ENCODE measurements at regions not wholly inside any gene's neighbourhood (a gene's known extent, or its start where the extent isn't known, plus 50 kb on each side); places are given as distances from the start of the nearest gene placed in this dataset.

GRCh38 chr17:33494151-33494550 lies 201.1 kb upstream of the ASIC2 start:
- Histone ChIP-seq H3K4me3 (no peak overlapping the region), H3K36me3 (no peaks in the 10 kb centered on the region), H3K4me1 (no peaks in the 10 kb centered on the region), H3K27me3 (no peaks in the 10 kb centered on the region), H3K9me3 (no peaks in the 10 kb centered on the region), H3K27ac (no peak overlapping the region)
- TF ChIP-seq EP300 (IDR thresholded peaks at IDR 0.05): no peak
- no peak for TF ChIP-seq POLR2A (IDR thresholded peaks at IDR 0.05)
- TF ChIP-seq, protein P1, sequence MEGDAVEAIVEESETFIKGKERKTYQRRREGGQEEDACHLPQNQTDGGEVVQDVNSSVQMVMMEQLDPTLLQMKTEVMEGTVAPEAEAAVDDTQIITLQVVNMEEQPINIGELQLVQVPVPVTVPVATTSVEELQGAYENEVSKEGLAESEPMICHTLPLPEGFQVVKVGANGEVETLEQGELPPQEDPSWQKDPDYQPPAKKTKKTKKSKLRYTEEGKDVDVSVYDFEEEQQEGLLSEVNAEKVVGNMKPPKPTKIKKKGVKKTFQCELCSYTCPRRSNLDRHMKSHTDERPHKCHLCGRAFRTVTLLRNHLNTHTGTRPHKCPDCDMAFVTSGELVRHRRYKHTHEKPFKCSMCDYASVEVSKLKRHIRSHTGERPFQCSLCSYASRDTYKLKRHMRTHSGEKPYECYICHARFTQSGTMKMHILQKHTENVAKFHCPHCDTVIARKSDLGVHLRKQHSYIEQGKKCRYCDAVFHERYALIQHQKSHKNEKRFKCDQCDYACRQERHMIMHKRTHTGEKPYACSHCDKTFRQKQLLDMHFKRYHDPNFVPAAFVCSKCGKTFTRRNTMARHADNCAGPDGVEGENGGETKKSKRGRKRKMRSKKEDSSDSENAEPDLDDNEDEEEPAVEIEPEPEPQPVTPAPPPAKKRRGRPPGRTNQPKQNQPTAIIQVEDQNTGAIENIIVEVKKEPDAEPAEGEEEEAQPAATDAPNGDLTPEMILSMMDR (IDR thresholded peaks at IDR 0.05): no peak
- WGBS, 2 donors: 67 to 71% methylated on average over 4 of the region's 4 CpGs
- DNase-seq (ENCODE audit: low spot score in 2 of 2): no peak

GRCh38 chr17:33497623-33498022 lies 204.5 kb upstream of the ASIC2 start:
- no peaks in the 10 kb centered on the region for H3K9me3 ChIP-seq
- H3K4me3 ChIP-seq: no peak overlapping the region
- H3K27ac ChIP-seq: no peak overlapping the region
- 51 to 61% methylated on average over 3 of the region's 3 CpGs for WGBS, 2 donors
- H3K36me3 ChIP-seq: no peaks in the 10 kb centered on the region
- DNase-seq (ENCODE audit: low spot score in 2 of 2): no peak
- H3K27me3 ChIP-seq: no peaks in the 10 kb centered on the region
- no peak for TF ChIP-seq EP300 (IDR thresholded peaks at IDR 0.05)
- TF ChIP-seq, protein P1 (IDR thresholded peaks at IDR 0.05): no peak
- TF ChIP-seq POLR2A (IDR thresholded peaks at IDR 0.05): no peak
- no peaks in the 10 kb centered on the region for H3K4me1 ChIP-seq

GRCh38 chr17:33498069-33498468 lies 205.0 kb upstream of the ASIC2 start:
- Histone ChIP-seq H3K9me3 (no peaks in the 10 kb centered on the region), H3K36me3 (no peaks in the 10 kb centered on the region), H3K27ac (no peak overlapping the region), H3K4me3 (no peak overlapping the region), H3K4me1 (no peaks in the 10 kb centered on the region), H3K27me3 (no peaks in the 10 kb centered on the region)
- TF ChIP-seq EP300 (IDR thresholded peaks at IDR 0.05) (no peak), POLR2A (IDR thresholded peaks at IDR 0.05) (no peak)
- TF ChIP-seq, protein P1 (IDR thresholded peaks at IDR 0.05): no peak
- no peak for DNase-seq (ENCODE audit: low spot score in 2 of 2)
- WGBS, 2 donors: 43 to 52% methylated on average over 6 of the region's 6 CpGs

DNA sequence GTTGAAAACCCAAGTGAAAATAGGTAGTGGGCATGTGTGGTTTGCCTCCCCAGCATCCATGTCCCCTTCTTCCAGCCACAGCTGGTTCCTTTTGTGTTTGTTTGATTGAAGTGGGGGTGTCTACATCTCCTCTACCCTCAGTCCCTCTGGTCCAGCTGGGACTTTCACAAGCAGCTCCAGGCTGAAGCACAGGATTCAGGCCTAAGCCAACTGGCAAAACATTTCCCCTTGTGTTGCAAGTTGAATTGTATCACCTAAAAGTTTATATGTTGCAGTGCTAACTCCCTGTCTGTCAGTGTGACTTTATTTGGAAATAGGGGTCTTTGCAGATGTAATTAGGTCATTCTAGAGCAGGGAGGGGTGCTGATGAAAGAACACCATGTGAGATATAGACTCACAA lies 205.9 kb upstream of the ASIC2 start:
- Histone ChIP-seq H3K9me3 (no peaks in the 10 kb centered on the region), H3K4me1 (no peaks in the 10 kb centered on the region), H3K4me3 (no peak overlapping the region), H3K27ac (no peak overlapping the region), H3K27me3 (no peaks in the 10 kb centered on the region), H3K36me3 (no peaks in the 10 kb centered on the region)
- DNase-seq (ENCODE audit: low spot score in 2 of 2): no peak
- no peak for TF ChIP-seq EP300 (IDR thresholded peaks at IDR 0.05)
- no peak for TF ChIP-seq POLR2A (IDR thresholded peaks at IDR 0.05)
- TF ChIP-seq, protein P1 (IDR thresholded peaks at IDR 0.05): no peak

DNA sequence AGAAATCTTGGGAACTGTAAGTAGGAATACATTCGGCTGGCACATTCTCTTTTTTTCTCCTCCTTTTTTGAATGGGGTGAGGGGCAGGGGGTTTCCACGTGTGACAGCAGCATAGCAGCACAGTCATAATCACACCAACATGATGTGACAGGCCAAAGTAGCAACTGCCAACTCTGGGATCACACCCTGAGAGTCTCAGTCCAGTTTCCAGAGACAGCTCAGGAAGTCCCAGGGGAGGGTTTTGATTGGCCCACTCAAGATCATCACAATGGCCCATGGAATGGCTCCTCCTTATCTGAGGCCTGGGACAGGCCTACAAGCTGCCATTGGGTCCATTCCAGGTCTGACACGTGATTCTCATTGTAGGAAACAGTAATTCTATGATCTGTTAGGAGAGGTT lies 207.1 kb upstream of the ASIC2 start:
- no peak for DNase-seq (ENCODE audit: low spot score in 2 of 2)
- Histone ChIP-seq H3K9me3 (no peaks in the 10 kb centered on the region), H3K27me3 (no peaks in the 10 kb centered on the region), H3K4me1 (no peaks in the 10 kb centered on the region), H3K4me3 (no peak overlapping the region), H3K36me3 (no peaks in the 10 kb centered on the region), H3K27ac (no peak overlapping the region)
- WGBS, 2 donors: 47 to 50% methylated on average over 3 of the region's 3 CpGs
- TF ChIP-seq, protein P1 (IDR thresholded peaks at IDR 0.05): no peak
- TF ChIP-seq POLR2A (IDR thresholded peaks at IDR 0.05): no peak
- no peak for TF ChIP-seq EP300 (IDR thresholded peaks at IDR 0.05)
